ENCODE measurements at regions not wholly inside any gene's neighbourhood (a gene's known extent, or its start where the extent isn't known, plus 50 kb on each side); places are given as distances from the start of the nearest gene placed in this dataset.
A peak's percentile ranks its signal among the peaks of the same experiment; 100 is the strongest.
"Not testable (repeated sequence)": the region's sequence is repeated elsewhere in the genome, so short reads cannot be mapped to it uniquely, and the experiment has no call there.

GRCh38 chr6:57708061-57708460 is 390.6 kb downstream of the PRIM2 start:
- DNase-seq, result not testable (repeated sequence)

GRCh38 chr6:57722546-57722945 is 405.1 kb downstream of the PRIM2 start:
- not testable (repeated sequence) for DNase-seq

GRCh38 chr6:57723815-57724401 is 406.5 kb downstream of the PRIM2 start:
- DNase-seq, result not testable (repeated sequence)

- not testable (repeated sequence) for DNase-seq
Observed at GRCh38 chr6:57729407-57729806, 412.0 kb downstream of the PRIM2 start.

GRCh38 chr6:57730726-57731125 is 413.3 kb downstream of the PRIM2 start:
- DNase-seq, result not testable (repeated sequence)

GRCh38 chr6:57747716-57748115 is 430.3 kb downstream of the PRIM2 start:
- not testable (repeated sequence) for DNase-seq

GRCh38 chr6:57759850-57760249 is 442.4 kb downstream of the PRIM2 start:
- not testable (repeated sequence) for DNase-seq

GRCh38 chr6:57792720-57793397 is 475.4 kb downstream of the PRIM2 start:
- not testable (repeated sequence) for DNase-seq

GRCh38 chr6:57793398-57793762 is 475.9 kb downstream of the PRIM2 start:
- DNase-seq, result not testable (repeated sequence)

- DNase-seq, result peak; percentile 34
Observed at GRCh38 chr6:57799703-57800479, 482.5 kb downstream of the PRIM2 start.

GRCh38 chr6:57808581-57808980 is 491.2 kb downstream of the PRIM2 start:
- not testable (repeated sequence) for DNase-seq

- DNase-seq, result not testable (repeated sequence)
Observed at GRCh38 chr6:57809454-57809853, 492.0 kb downstream of the PRIM2 start.

GRCh38 chr6:57813271-57814075 is 496.0 kb downstream of the PRIM2 start:
- not testable (repeated sequence) for DNase-seq

- not testable (repeated sequence) for DNase-seq
Observed at GRCh38 chr6:57815826-57816225, 498.4 kb downstream of the PRIM2 start.

GRCh38 chr6:57821325-57821724 is 503.9 kb downstream of the PRIM2 start:
- DNase-seq, result not testable (repeated sequence)

GRCh38 chr6:57822448-57822847 is 505.0 kb downstream of the PRIM2 start:
- not testable (repeated sequence) for DNase-seq

- no peak for DNase-seq
Observed at GRCh38 chr6:57822896-57823358, 505.5 kb downstream of the PRIM2 start.

GRCh38 chr6:57837622-57838209 is 520.3 kb downstream of the PRIM2 start:
- not testable (repeated sequence) for DNase-seq

GRCh38 chr6:57841551-57841950 is 524.1 kb downstream of the PRIM2 start:
- DNase-seq, result not testable (repeated sequence)

GRCh38 chr6:57853745-57854407 is 536.4 kb downstream of the PRIM2 start:
- DNase-seq, result not testable (repeated sequence)

- DNase-seq, result not testable (repeated sequence)
Observed at GRCh38 chr6:57860481-57861315, 543.3 kb downstream of the PRIM2 start.
